ENCODE measurements at regions not wholly inside any gene's neighbourhood (a gene's known extent, or its start where the extent isn't known, plus 50 kb on each side); places are given as distances from the start of the nearest gene placed in this dataset.

GRCh38 chr5:158294701-158295100 is 435.8 kb upstream of the CLINT1 start:
- TF ChIP-seq EZH2 (IDR thresholded peaks at IDR 0.05; ENCODE audit: insufficient read depth, poor library complexity, severe bottlenecking) = no peak
- TF ChIP-seq EZH2phosphoT487 (IDR thresholded peaks at IDR 0.05; ENCODE audit: insufficient read depth, low read depth) = no peak

Data from GM23248 (cell line).